ENCODE measurements at regions not wholly inside any gene's neighbourhood (a gene's known extent, or its start where the extent isn't known, plus 50 kb on each side); places are given as distances from the start of the nearest gene placed in this dataset.
"Not testable (repeated sequence)": the region's sequence is repeated elsewhere in the genome, so short reads cannot be mapped to it uniquely, and the experiment has no call there.

DNA sequence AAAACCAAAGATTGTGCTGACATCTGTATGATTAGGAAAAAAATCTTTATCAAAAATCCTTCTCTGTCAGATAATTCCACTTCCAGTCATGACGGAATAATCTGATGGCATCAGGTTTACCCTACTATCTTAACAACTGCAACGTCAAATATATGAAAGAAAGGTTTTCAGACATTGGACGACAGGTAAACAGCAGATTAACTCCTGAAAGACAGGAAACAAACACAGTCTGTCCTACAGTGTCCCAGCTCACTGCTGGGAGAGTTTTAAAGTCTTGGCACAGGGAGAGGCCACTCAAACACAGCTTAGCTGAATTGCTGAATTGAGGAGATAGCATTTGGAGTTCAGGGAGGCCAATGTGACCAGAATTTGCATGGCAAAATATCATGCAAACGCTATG lies 186.3 kb upstream of the KCTD7 start:
- Histone ChIP-seq H3K36me3 (ENCODE audit: low read depth) (no peaks in the 10 kb centered on the region), H3K9me3 (no peaks in the 10 kb centered on the region), H3K4me1 (ENCODE audit: low read depth) (peaks cover 15% of the 10 kb centered on the region), H3K4me3 (no peak overlapping the region)
- intact Hi-C loops (cut with DNase I, micrococcal nuclease) = no loop called here
- TF ChIP-seq, protein P1, sequence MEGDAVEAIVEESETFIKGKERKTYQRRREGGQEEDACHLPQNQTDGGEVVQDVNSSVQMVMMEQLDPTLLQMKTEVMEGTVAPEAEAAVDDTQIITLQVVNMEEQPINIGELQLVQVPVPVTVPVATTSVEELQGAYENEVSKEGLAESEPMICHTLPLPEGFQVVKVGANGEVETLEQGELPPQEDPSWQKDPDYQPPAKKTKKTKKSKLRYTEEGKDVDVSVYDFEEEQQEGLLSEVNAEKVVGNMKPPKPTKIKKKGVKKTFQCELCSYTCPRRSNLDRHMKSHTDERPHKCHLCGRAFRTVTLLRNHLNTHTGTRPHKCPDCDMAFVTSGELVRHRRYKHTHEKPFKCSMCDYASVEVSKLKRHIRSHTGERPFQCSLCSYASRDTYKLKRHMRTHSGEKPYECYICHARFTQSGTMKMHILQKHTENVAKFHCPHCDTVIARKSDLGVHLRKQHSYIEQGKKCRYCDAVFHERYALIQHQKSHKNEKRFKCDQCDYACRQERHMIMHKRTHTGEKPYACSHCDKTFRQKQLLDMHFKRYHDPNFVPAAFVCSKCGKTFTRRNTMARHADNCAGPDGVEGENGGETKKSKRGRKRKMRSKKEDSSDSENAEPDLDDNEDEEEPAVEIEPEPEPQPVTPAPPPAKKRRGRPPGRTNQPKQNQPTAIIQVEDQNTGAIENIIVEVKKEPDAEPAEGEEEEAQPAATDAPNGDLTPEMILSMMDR (IDR thresholded peaks at IDR 0.05) = no peak
- ATAC-seq (peak; percentile 61), DNase-seq (no peak)

DNA sequence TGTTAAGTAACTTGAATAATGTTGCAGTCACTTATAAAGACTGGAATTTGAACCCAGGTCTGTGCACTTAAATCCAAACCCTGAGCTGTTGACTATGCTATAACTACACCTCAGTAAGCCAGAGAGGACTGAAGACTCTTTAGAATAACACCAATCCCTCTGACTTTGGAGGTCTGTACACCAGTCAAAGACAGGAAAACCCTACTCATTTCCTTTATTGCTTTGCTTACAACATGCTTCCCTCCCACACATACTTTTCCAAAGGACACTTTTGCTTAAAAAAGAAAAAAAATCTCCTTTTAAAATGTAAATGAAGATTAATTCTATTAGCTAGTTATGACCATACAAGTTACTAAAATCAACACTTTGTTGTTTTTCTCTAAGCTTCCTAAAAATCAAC lies 184.7 kb upstream of the KCTD7 start:
- DNase-seq (no peak), ATAC-seq (peak; percentile 29)
- TF ChIP-seq, protein P1 (IDR thresholded peaks at IDR 0.05) = no peak
- Histone ChIP-seq H3K36me3 (ENCODE audit: low read depth) (no peaks in the 10 kb centered on the region), H3K4me1 (ENCODE audit: low read depth) (peaks cover 8% of the 10 kb centered on the region), H3K9me3 (no peaks in the 10 kb centered on the region), H3K4me3 (no peak overlapping the region)
- intact Hi-C loops (cut with DNase I, micrococcal nuclease) = no loop called here

DNA sequence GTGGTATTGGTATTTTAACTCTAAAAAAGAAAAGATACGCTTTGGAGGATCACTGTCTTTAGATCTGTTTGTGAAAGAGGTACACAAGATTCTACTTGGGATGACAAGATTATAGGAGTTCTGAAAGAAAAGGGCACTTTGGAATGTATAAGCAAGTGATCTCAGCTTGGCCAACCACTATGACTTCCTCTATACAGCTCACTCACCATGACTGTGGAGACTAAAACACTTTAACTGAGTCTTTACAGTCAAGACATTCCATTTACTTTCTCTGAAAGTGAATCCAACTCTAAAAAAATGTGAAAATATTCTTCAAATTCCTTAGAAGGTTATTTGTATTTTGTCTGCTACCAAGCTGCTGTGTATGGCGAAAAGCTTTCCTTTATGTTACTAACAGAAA lies 181.7 kb upstream of the KCTD7 start:
- ATAC-seq; H3K4me1 ChIP-seq (ENCODE audit: low read depth); DNase-seq; H3K36me3 ChIP-seq (ENCODE audit: low read depth); intact Hi-C loops (cut with DNase I, micrococcal nuclease); H3K4me3 ChIP-seq; H3K9me3 ChIP-seq: not testable (repeated sequence)

DNA sequence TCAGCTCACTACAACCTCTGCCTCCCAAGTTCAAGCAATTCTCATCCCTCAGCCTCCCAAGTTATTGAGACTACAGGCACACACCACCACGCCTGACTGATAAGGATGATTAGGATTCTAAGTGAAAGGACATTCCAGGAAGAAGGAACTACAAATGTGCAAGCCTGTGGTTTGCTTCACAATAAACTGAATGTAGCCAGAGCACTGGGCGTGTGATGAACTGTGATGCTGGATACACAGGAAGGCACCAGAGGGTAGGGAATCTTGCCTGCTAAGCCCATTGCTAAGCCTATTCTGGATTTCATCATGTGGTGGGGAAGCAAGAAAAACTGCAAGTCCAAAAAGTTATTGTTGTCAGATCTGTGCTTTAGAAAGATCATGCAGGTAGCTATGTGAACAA lies 177.9 kb upstream of the KCTD7 start:
- H3K9me3 ChIP-seq; intact Hi-C loops (cut with DNase I, micrococcal nuclease): not testable (repeated sequence)
- ATAC-seq = peak; percentile 59

DNA sequence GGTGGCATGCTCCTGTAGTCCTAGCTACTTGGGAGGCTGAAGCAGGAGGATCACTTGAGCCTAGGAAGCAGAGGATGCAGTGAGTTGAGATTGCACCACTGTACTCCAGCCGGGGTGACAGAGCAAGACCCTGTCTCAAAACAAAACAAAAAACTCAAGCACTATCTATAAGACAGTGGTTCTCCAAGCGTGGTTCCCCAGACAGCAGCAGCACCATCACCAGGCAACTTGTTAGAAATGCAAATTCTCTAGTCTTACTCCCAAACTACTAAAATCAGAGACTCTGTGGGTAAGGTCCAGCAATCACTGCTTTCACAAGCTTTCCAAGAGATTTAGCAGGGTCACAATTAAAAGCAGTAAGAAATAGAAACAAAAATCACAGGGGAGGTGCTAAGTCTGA lies 177.0 kb upstream of the KCTD7 start:
- H3K4me1 ChIP-seq (ENCODE audit: low read depth); DNase-seq; H3K4me3 ChIP-seq; ATAC-seq; intact Hi-C loops (cut with DNase I, micrococcal nuclease); H3K36me3 ChIP-seq (ENCODE audit: low read depth); H3K9me3 ChIP-seq: not testable (repeated sequence)

More for the DNA sequence above, 177.9 kb upstream of the KCTD7 start:
- not testable (repeated sequence) for DNase-seq; H3K36me3 ChIP-seq (ENCODE audit: low read depth); H3K4me3 ChIP-seq; H3K4me1 ChIP-seq (ENCODE audit: low read depth)

- no peak for DNase-seq
- Histone ChIP-seq H3K36me3 (ENCODE audit: low read depth) (no peaks in the 10 kb centered on the region), H3K4me1 (ENCODE audit: low read depth) (no peaks in the 10 kb centered on the region), H3K9me3 (no peaks in the 10 kb centered on the region), H3K4me3 (no peak overlapping the region)
- intact Hi-C loops (cut with DNase I, micrococcal nuclease) = no loop called here
- TF ChIP-seq, protein P1 (IDR thresholded peaks at IDR 0.05) = no peak
- ATAC-seq = no peak
Measured at GRCh38 chr7:66452165-66452564, 176.5 kb upstream of the KCTD7 start.

GRCh38 chr7:66453340-66453739 lies 175.3 kb upstream of the KCTD7 start:
- TF ChIP-seq, protein P1 (IDR thresholded peaks at IDR 0.05) = no peak
- H3K4me1 ChIP-seq (ENCODE audit: low read depth) = no peaks in the 10 kb centered on the region
- no peak overlapping the region for H3K4me3 ChIP-seq
- H3K9me3 ChIP-seq = no peaks in the 10 kb centered on the region
- intact Hi-C loops (cut with DNase I, micrococcal nuclease) = no loop called here
- DNase-seq = no peak
- no peaks in the 10 kb centered on the region for H3K36me3 ChIP-seq (ENCODE audit: low read depth)
- no peak for ATAC-seq
